Smooth muscle cell (in vitro differentiated cells): ENCODE measurements at regions not wholly inside any gene's neighbourhood (a gene's known extent, or its start where the extent isn't known, plus 50 kb on each side); places are given as distances from the start of the nearest gene placed in this dataset.
A peak's percentile ranks its signal among the peaks of the same experiment; 100 is the strongest.

Source experiments
- DNase-seq: peaks from one replicate; lab custom pipeline; 2025; ENCODE audit not compliant: unreplicated experiment; lab: John Stamatoyannopoulos, UW
- H2AFZ ChIP-seq: fragments of 200-600 bp; sonication (generic); 2 replicates; pipeline ENCODE4 v1.6.0; 2016; ENCODE audit warnings: antibody characterized with exemption, low read depth, mild to moderate bottlenecking
- H3F3A ChIP-seq: fragments of 200-600 bp; sonication (generic); 2 replicates; pipeline ENCODE4 v1.6.0; 2017; ENCODE audit warnings: antibody characterized with exemption, low read depth
- H3K27ac ChIP-seq: fragments of 200-600 bp; sonication (generic); 2 replicates; pipeline ENCODE4 v1.5.1; 2016; ENCODE audit warnings: low read depth, mild to moderate bottlenecking
- H3K27me3 ChIP-seq: fragments of 200-600 bp; sonication (generic); 2 replicates; pipeline ENCODE4 v1.6.1; 2016; ENCODE audit warnings: low read depth, mild to moderate bottlenecking
- H3K36me3 ChIP-seq: fragments of 200-600 bp; sonication (generic); 2 replicates; pipeline ENCODE4 v1.5.1; 2016; ENCODE audit warnings: low read depth
- H3K4me1 ChIP-seq: fragments of 200-600 bp; sonication (generic); 2 replicates; pipeline ENCODE4 v1.5.1; 2016; ENCODE audit warnings: low read depth
- H3K4me2 ChIP-seq: fragments of 200-600 bp; sonication (generic); 2 replicates; pipeline ENCODE4 v1.6.0; 2016; ENCODE audit warnings: mild to moderate bottlenecking
- H3K4me3 ChIP-seq: fragments of 200-600 bp; sonication (generic); 2 replicates; pipeline ENCODE4 v1.5.1; 2016; ENCODE audit warnings: mild to moderate bottlenecking
- H3K79me2 ChIP-seq: fragments of 200-600 bp; sonication (generic); 2 replicates; pipeline ENCODE4 v1.6.0; 2016; ENCODE audit warnings: low read depth, mild to moderate bottlenecking
- H3K9ac ChIP-seq: fragments of 200-600 bp; sonication (generic); 2 replicates; pipeline ENCODE4 v1.6.0; 2016; ENCODE audit warnings: low read depth
- H3K9me3 ChIP-seq: fragments of 200-600 bp; sonication (generic); replicated peaks from 2 replicates; pipeline ENCODE4 v1.5.1; 2016; ENCODE audit warnings: low read depth
- H4K20me1 ChIP-seq: fragments of 200-600 bp; sonication (generic); 2 replicates; pipeline ENCODE4 v1.6.0; 2016; ENCODE audit warnings: low read depth
- WGBS: methylation state at CpG from one replicate; pipeline ENCODE4 v1.1.7; 2016; ENCODE audit warnings: low lambda C conversion rate; 5-methylcytosine and 5-hydroxymethylcytosine counted together
- TF ChIP-seq, protein P1 (sequence below): fragments of 200-600 bp; sonication (generic); IDR thresholded peaks from 2 replicates; pipeline ENCODE4 v1.5.1; 2017; ENCODE audit warnings: borderline replicate concordance, mild to moderate bottlenecking, antibody characterized with exemption; ENCODE audit not compliant: insufficient read depth, poor library complexity, severe bottlenecking

DNA sequence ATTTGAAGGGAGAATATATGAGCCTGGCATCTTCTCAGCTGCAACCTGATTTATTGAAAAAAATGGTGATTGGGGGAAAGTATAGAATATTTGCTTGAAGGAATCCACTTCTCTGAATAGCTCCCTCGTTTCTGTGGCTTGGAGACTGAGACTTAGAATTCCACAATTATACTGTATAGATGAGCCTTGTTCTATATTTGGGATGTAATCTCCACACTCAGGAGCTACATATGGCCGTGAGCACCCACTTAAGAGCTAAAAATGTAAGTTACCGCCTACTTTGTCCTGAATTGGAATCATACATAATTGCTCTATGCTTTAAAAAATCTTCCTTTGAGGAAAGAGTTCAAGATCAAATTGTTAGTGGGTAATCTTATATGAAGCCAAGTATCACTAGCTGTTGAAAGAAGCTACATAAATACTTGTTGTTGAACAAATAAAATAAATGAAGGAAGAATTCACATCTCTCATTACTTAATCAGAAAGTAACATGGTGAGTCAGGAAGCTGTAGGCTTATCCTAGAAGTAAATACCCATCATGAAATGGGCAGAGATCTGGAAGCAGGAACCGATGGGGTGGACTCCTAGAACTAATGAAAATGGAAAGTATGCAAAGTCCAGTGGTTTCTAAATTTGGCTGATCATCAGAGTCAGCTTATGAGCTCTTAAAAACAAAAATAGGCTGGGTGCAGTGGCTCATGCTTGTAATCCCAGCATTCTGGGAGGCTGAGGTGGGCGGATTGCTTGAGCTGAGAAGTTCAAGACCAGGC is 254.3 kb downstream of the SOX4 start:
- Histone ChIP-seq H3K27me3 (no peaks in the 10 kb centered on the region), H3K4me1 (peaks cover 36% of the 10 kb centered on the region), H3K79me2 (no peaks in the 10 kb centered on the region), H3K4me3 (no peak overlapping the region), H3F3A (peaks cover 7% of the 10 kb centered on the region), H3K9ac (no peak overlapping the region), H4K20me1 (no peaks in the 10 kb centered on the region), H2AFZ (no peak overlapping the region), H3K36me3 (no peaks in the 10 kb centered on the region), H3K9me3 (no peaks in the 10 kb centered on the region), H3K4me2 (no peak overlapping the region), H3K27ac (no peak overlapping the region)
- TF ChIP-seq, protein P1, sequence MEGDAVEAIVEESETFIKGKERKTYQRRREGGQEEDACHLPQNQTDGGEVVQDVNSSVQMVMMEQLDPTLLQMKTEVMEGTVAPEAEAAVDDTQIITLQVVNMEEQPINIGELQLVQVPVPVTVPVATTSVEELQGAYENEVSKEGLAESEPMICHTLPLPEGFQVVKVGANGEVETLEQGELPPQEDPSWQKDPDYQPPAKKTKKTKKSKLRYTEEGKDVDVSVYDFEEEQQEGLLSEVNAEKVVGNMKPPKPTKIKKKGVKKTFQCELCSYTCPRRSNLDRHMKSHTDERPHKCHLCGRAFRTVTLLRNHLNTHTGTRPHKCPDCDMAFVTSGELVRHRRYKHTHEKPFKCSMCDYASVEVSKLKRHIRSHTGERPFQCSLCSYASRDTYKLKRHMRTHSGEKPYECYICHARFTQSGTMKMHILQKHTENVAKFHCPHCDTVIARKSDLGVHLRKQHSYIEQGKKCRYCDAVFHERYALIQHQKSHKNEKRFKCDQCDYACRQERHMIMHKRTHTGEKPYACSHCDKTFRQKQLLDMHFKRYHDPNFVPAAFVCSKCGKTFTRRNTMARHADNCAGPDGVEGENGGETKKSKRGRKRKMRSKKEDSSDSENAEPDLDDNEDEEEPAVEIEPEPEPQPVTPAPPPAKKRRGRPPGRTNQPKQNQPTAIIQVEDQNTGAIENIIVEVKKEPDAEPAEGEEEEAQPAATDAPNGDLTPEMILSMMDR = no peak
- DNase-seq = no peak
- 63% methylated on average over 5 of the region's 5 CpGs for WGBS

DNA sequence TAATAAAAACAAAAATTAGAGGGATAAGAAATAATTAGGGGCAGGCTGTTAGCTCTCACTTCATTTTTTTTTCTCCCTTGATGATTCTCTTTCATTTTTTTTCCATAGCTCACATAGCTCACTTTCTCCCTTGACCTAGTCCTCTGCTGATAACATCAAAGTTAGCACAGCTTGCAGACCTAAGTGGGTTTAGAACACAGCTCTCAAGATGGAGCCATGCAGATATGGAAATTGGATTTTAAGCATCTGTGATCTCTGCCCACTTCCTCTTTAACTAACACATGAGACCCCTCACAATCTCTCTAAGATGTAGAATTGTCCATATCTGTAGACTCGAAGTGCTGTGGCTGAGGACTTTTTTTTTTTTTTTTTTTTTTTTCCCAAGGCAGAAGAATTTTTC is 257.1 kb downstream of the SOX4 start:
- peaks cover 7% of the 10 kb centered on the region for H3F3A ChIP-seq
- TF ChIP-seq, protein P1 = no peak
- H3K4me3 ChIP-seq = no peak overlapping the region
- no peak overlapping the region for H3K9ac ChIP-seq
- peaks cover 11% of the 10 kb centered on the region for H3K4me1 ChIP-seq
- H3K27me3 ChIP-seq = no peaks in the 10 kb centered on the region
- H3K79me2 ChIP-seq = no peaks in the 10 kb centered on the region
- H3K27ac ChIP-seq = no peak overlapping the region
- no peaks in the 10 kb centered on the region for H3K9me3 ChIP-seq
- H3K36me3 ChIP-seq = no peaks in the 10 kb centered on the region
- DNase-seq = no peak
- H2AFZ ChIP-seq = no peak overlapping the region
- H4K20me1 ChIP-seq = no peaks in the 10 kb centered on the region
- WGBS = 47% methylated on average over 1 of the region's 1 CpG
- H3K4me2 ChIP-seq = no peak overlapping the region

DNA sequence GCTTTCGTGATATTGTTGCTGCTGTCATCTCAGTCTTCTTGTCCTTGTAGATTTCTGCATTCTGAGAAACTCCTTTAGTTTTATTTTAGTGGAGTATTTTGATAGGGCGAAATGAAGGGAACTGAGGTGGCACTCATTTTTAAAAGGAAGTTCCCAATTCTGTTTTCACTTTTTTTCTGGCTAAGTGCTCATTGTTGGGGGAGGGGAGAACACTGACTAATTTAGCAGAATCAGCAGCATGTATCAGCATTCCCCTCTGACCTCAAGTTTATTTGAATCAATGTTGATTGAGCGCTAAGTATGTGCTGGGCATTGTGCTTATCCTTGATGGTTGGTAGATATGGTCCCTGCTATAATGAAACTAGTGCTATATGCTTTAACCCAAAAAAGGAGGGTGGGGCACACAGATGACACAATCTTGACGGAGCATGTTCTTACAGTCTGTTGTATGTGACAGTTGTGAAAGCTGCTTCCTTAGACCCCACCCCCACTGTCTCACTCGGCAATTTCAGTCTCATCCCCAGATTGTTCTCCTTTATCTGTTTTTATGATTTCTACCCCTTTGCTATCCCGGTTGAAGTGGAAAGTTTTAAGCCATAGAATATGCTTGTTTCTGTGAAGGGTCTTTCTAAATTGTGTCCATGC is 262.4 kb downstream of the SOX4 start:
- peak overlapping the region; percentile 60 for H3K9ac ChIP-seq
- no peaks in the 10 kb centered on the region for H3K9me3 ChIP-seq
- H3K27ac ChIP-seq = peak overlapping the region; percentile 89
- H3K4me3 ChIP-seq = no peak overlapping the region
- H3K36me3 ChIP-seq = no peaks in the 10 kb centered on the region
- TF ChIP-seq, protein P1 = no peak
- no peak for DNase-seq
- no peaks in the 10 kb centered on the region for H3F3A ChIP-seq
- no peaks in the 10 kb centered on the region for H3K27me3 ChIP-seq
- 55% methylated on average over 6 of the region's 6 CpGs for WGBS
- no peak overlapping the region for H2AFZ ChIP-seq
- H3K79me2 ChIP-seq = no peaks in the 10 kb centered on the region
- H4K20me1 ChIP-seq = no peaks in the 10 kb centered on the region
- H3K4me1 ChIP-seq = no peaks in the 10 kb centered on the region
- H3K4me2 ChIP-seq = peak overlapping the region; percentile 32
